ENCODE measurements at regions not wholly inside any gene's neighbourhood (a gene's known extent, or its start where the extent isn't known, plus 50 kb on each side); places are given as distances from the start of the nearest gene placed in this dataset.

DNA sequence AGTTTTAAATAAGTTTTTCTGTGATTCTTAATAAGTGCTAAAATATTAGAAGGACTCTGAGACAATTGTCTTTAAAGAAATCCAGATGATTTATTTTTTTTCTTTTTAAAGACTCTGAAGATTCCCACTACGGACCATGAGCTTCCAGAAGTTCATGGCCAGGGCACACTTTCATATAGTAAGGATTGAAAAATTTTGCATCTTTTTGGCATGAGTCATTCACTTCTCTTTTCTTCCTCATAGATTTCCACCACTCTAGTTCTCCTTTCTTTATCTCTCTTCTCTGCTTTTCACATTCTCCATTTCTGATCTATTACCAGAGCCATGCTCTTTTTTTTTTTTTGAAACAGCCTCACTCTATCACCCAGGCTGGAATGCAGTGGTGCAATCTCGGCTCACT is 385.8 kb downstream of the FLRT2 start:
- TF ChIP-seq, protein P1, sequence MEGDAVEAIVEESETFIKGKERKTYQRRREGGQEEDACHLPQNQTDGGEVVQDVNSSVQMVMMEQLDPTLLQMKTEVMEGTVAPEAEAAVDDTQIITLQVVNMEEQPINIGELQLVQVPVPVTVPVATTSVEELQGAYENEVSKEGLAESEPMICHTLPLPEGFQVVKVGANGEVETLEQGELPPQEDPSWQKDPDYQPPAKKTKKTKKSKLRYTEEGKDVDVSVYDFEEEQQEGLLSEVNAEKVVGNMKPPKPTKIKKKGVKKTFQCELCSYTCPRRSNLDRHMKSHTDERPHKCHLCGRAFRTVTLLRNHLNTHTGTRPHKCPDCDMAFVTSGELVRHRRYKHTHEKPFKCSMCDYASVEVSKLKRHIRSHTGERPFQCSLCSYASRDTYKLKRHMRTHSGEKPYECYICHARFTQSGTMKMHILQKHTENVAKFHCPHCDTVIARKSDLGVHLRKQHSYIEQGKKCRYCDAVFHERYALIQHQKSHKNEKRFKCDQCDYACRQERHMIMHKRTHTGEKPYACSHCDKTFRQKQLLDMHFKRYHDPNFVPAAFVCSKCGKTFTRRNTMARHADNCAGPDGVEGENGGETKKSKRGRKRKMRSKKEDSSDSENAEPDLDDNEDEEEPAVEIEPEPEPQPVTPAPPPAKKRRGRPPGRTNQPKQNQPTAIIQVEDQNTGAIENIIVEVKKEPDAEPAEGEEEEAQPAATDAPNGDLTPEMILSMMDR (IDR thresholded peaks at IDR 0.05), result no peak
- no peak for TF ChIP-seq POLR2A (IDR thresholded peaks at IDR 0.05)

All from body of pancreas (tissue), 4 donors.